ENCODE measurements at regions not wholly inside any gene's neighbourhood (a gene's known extent, or its start where the extent isn't known, plus 50 kb on each side); places are given as distances from the start of the nearest gene placed in this dataset.

DNA sequence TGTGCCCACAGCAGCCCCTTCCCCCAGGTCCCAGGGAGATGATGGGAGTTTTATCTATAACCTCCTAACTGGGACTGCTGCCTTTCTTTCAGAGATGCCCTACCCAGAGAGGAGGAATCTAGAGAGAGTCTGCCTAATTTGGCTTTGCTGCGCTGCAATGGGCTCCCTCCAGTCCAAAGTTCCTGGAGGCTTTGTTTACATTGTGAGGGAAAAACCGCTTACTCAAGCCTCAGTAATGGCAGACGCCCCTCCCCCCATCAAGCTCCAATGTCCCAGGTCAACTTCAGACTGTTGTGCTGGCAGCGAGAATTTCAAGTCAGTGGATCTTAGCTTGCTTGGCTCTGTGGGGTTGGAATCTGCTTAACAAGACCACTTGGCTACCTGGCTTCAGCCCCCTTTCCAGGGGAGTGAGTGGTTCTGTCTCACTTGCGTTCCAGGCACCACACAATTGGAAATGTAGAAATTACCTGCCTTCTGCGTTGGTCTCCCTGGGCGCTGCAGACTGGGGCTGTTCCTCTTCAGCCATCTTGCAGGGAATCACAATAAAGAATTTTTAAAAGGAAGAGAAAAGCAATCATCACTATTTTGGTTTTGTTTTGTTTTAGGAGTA lies 262.5 kb downstream of the FOXG1 start:
- in situ Hi-C loops (cut with MboI; ENCODE audit: low sequenced_read_pairs, unreplicated experiment), result no loop called here
- DNase-seq (ENCODE audit: low spot score), result no peak
- TF ChIP-seq, protein P1, sequence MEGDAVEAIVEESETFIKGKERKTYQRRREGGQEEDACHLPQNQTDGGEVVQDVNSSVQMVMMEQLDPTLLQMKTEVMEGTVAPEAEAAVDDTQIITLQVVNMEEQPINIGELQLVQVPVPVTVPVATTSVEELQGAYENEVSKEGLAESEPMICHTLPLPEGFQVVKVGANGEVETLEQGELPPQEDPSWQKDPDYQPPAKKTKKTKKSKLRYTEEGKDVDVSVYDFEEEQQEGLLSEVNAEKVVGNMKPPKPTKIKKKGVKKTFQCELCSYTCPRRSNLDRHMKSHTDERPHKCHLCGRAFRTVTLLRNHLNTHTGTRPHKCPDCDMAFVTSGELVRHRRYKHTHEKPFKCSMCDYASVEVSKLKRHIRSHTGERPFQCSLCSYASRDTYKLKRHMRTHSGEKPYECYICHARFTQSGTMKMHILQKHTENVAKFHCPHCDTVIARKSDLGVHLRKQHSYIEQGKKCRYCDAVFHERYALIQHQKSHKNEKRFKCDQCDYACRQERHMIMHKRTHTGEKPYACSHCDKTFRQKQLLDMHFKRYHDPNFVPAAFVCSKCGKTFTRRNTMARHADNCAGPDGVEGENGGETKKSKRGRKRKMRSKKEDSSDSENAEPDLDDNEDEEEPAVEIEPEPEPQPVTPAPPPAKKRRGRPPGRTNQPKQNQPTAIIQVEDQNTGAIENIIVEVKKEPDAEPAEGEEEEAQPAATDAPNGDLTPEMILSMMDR (IDR thresholded peaks at IDR 0.05; ENCODE audit: borderline replicate concordance, control extremely low read depth, extremely low read depth, insufficient read depth, missing control alignments), result no peak

DNA sequence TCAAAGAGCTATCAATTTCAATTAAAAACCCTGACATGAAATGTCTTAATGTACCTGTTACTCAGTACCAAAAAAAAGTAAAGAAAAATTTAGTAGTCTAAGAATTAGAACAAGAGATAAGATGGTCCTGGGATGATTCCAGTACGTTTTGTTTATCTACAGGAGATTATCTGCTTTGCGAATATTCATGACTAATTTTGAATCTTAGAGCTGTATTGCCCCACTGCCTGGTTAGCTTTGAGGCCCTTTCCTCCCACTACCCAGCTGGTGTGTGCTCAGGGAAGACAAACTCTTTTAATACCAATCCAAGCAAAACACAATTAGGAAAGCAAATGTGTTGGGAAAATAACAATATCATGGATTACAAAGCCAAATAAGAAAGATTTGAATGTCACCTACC lies 263.5 kb downstream of the FOXG1 start:
- DNase-seq (ENCODE audit: low spot score), result no peak
- TF ChIP-seq, protein P1 (IDR thresholded peaks at IDR 0.05; ENCODE audit: borderline replicate concordance, control extremely low read depth, extremely low read depth, insufficient read depth, missing control alignments), result no peak
- in situ Hi-C loops (cut with MboI; ENCODE audit: low sequenced_read_pairs, unreplicated experiment), result no loop called here

DNA sequence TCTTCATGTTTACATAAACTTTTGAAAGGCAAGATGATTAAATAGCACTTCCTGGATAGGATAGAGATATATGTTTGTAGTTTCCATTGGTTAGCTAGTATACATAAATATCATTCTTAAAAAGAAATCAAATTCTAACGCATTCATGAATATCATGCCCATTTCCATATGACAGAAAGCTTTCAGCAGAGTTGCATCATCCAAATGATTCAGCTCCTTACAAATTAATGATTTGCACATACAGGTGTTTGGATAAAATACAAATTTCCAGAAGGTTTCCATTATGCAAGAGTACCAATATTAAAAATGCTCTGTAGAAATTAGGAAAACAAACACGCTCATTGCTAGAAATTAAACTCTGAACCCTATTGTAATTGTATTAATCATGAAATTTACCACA lies 264.4 kb downstream of the FOXG1 start:
- TF ChIP-seq, protein P1 (IDR thresholded peaks at IDR 0.05; ENCODE audit: borderline replicate concordance, control extremely low read depth, extremely low read depth, insufficient read depth, missing control alignments), result no peak
- in situ Hi-C loops (cut with MboI; ENCODE audit: low sequenced_read_pairs, unreplicated experiment), result no loop called here
- no peak for DNase-seq (ENCODE audit: low spot score)

DNA sequence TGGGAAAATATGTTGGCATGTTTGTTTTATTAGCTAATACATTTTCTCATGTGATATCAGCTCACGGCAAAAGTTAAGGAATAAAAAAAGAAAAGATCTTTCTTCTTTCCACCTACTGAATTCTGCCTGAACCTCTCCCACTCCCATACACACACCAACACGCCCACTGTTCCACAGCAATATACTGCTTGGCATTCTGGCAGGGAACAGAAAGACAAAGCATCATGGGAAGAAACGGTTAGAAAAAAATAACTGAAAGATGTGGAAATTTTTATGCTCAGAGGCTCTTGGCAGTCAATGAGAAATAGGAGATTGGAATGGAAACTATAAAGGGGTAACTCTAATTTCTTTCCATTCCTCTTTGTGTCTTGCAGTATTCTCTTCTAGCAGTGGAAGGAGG lies 268.5 kb downstream of the FOXG1 start:
- in situ Hi-C loops (cut with MboI; ENCODE audit: low sequenced_read_pairs, unreplicated experiment), result no loop called here
- TF ChIP-seq, protein P1 (IDR thresholded peaks at IDR 0.05; ENCODE audit: borderline replicate concordance, control extremely low read depth, extremely low read depth, insufficient read depth, missing control alignments), result no peak
- DNase-seq (ENCODE audit: low spot score), result no peak

DNA sequence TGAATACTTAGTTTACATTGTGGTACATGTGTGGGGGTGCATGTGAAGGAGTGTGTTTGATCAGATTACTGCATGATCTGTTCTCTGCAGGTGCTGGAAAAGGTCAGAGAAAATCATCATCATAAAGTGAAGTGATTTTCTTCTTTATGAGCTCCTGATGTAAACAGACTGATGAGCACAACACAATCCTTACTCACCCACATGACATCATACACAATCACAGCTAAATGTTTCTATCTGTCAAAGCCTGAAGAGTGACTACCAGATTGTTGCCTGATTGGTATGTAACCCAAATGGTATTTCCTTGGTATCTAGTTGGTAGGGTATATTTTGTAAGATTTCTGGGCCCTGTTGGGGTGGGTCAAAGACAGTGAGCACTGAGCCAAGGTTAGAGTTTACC lies 270.8 kb downstream of the FOXG1 start:
- in situ Hi-C loops (cut with MboI; ENCODE audit: low sequenced_read_pairs, unreplicated experiment), result no loop called here
- TF ChIP-seq, protein P1 (IDR thresholded peaks at IDR 0.05; ENCODE audit: borderline replicate concordance, control extremely low read depth, extremely low read depth, insufficient read depth, missing control alignments), result no peak
- no peak for DNase-seq (ENCODE audit: low spot score)

DNA sequence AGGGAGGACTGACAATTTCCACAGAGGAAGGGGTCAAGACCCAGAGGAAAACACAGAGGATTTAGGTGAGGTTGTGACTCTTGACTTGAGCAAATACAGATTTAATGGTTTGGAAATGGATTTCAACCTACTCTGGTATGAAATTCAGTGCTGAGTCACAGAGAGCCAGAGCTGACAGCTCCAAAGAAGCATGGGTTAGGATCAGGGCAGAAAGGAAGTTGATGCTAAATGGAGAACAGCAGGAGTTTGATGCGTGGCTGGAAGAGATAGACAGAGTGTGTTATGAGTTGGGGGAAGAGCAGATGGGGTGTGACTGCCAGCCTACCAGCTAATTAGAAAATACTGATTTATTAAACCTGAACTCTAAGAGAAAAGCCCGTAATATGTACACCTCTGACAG lies 272.6 kb downstream of the FOXG1 start:
- in situ Hi-C loops (cut with MboI; ENCODE audit: low sequenced_read_pairs, unreplicated experiment), result no loop called here
- TF ChIP-seq, protein P1 (IDR thresholded peaks at IDR 0.05; ENCODE audit: borderline replicate concordance, control extremely low read depth, extremely low read depth, insufficient read depth, missing control alignments), result no peak
- DNase-seq (ENCODE audit: low spot score), result no peak

All from GM13976 (cell line).